ENCODE measurements at regions not wholly inside any gene's neighbourhood (a gene's known extent, or its start where the extent isn't known, plus 50 kb on each side); places are given as distances from the start of the nearest gene placed in this dataset.

GRCh38 chr6:92752114-92752513, 667.2 kb downstream of the EPHA7 start:
- TF ChIP-seq KAT2A (conservative IDR thresholded peaks at IDR 0.05; ENCODE audit: control insufficient read depth, low read depth, low read length) (no peak), USF1 (IDR thresholded peaks at IDR 0.05; ENCODE audit: borderline replicate concordance, extremely low read length, insufficient read depth, low read depth, low read length) (no peak), SP1 (IDR thresholded peaks at IDR 0.05; ENCODE audit: low read depth, low read length) (no peak), SRF (IDR thresholded peaks at IDR 0.05; ENCODE audit: low read depth in 2 of 2, low read length in 2 of 2) (no peak), SUPT20H (IDR thresholded peaks at IDR 0.05; ENCODE audit: borderline replicate concordance, control insufficient read depth, low read depth, low read length) (no peak), CHD2 (IDR thresholded peaks at IDR 0.05; ENCODE audit: borderline replicate concordance, low read depth, low read length) (no peak)
- TF ChIP-seq, protein P1, sequence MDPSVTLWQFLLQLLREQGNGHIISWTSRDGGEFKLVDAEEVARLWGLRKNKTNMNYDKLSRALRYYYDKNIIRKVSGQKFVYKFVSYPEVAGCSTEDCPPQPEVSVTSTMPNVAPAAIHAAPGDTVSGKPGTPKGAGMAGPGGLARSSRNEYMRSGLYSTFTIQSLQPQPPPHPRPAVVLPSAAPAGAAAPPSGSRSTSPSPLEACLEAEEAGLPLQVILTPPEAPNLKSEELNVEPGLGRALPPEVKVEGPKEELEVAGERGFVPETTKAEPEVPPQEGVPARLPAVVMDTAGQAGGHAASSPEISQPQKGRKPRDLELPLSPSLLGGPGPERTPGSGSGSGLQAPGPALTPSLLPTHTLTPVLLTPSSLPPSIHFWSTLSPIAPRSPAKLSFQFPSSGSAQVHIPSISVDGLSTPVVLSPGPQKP (IDR thresholded peaks at IDR 0.05; ENCODE audit: low read depth, low read length): no peak
- RAD21 ChIA-PET (ENCODE audit: unreplicated experiment): no interaction called here
- in situ Hi-C loops (cut with MboI): no loop called here

More at GRCh38 chr6:92752114-92752513, 667.2 kb downstream of the EPHA7 start:
- Histone ChIP-seq H3K36me3 (ENCODE audit: control insufficient read depth in 2 of 2, insufficient read depth in 2 of 2, low read length in 1 of 2) (no peaks in the 10 kb centered on the region), H4K20me1 (ENCODE audit: control insufficient read depth, insufficient read depth) (no peaks in the 10 kb centered on the region), H3K27me3 (replicated peaks in 1 of 2; ENCODE audit: control insufficient read depth in 2 of 2, insufficient read depth in 2 of 2, low read length in 1 of 2) (no peaks in the 10 kb centered on the region), H3K9ac (ENCODE audit: control insufficient read depth, insufficient read depth, low read length) (no peak overlapping the region), H3K27ac (ENCODE audit: control insufficient read depth, insufficient read depth) (no peak overlapping the region), H3K4me3 (no peak overlapping the region), H3K4me1 (ENCODE audit: control insufficient read depth, insufficient read depth, low read length) (no peaks in the 10 kb centered on the region), H3K9me3 (replicated peaks; ENCODE audit: control insufficient read depth, insufficient read depth, low read length) (no peaks in the 10 kb centered on the region), H3K79me2 (ENCODE audit: control insufficient read depth, insufficient read depth, low read length) (no peaks in the 10 kb centered on the region), H2AFZ (ENCODE audit: control insufficient read depth, low read depth, low read length) (no peak overlapping the region), H3K4me2 (ENCODE audit: control insufficient read depth, insufficient read depth) (no peak overlapping the region)
- FAIRE-seq (no peak), DNase-seq (ENCODE audit: low read depth, low spot score) (no peak), ATAC-seq (no peak)
- ChIA-PET SMC1A (ENCODE audit: uncharacterized antibody, unreplicated experiment) (no interaction called here), CTCF (no interaction called here), POLR2A (no interaction called here)
- BruUV-seq (replicated peaks): no TSS peak
- intact Hi-C loops (cut with micrococcal nuclease; ENCODE audit: unreplicated experiment): no loop called here

Measured in GM12878 (cell line).